GM21786 (cell line): ENCODE measurements at regions not wholly inside any gene's neighbourhood (a gene's known extent, or its start where the extent isn't known, plus 50 kb on each side); places are given as distances from the start of the nearest gene placed in this dataset.
"Not testable (repeated sequence)": the region's sequence is repeated elsewhere in the genome, so short reads cannot be mapped to it uniquely, and the experiment has no call there.

ENCODE experiments used
- ATAC-seq: cut with Tn5 transposase; IDR thresholded peaks from one replicate; pipeline ENCODE4 v1.9.1; 2021; ENCODE audit not compliant: unreplicated experiment

GRCh38 chr14:65153101-65153500 is 50.8 kb upstream of the MAX start:
- ATAC-seq, result no peak

- peak; percentile 76 for ATAC-seq
Measured at GRCh38 chr14:65156568-65157366, 54.5 kb upstream of the MAX start.

- peak; percentile 63 for ATAC-seq
Measured at GRCh38 chr14:65159281-65160062, 57.2 kb upstream of the MAX start.

- no peak for ATAC-seq
Measured at GRCh38 chr14:65160091-65160490, 57.8 kb upstream of the MAX start.

- ATAC-seq, result no peak
Measured at GRCh38 chr14:65162031-65162430, 59.7 kb upstream of the MAX start.

GRCh38 chr14:65164068-65164824 is 61.9 kb upstream of the MAX start:
- no peak for ATAC-seq

- no peak for ATAC-seq
Measured at GRCh38 chr14:65164825-65165135, 62.5 kb upstream of the MAX start.

- no peak for ATAC-seq
Measured at GRCh38 chr14:65167072-65167645, 64.8 kb upstream of the MAX start.

- no peak for ATAC-seq
Measured at GRCh38 chr14:65168840-65169239, 66.5 kb upstream of the MAX start.

- ATAC-seq, result peak; percentile 84
Measured at GRCh38 chr14:65169351-65169750, 67.0 kb upstream of the MAX start.

GRCh38 chr14:65170318-65170717 is 68.0 kb upstream of the MAX start:
- ATAC-seq, result no peak

GRCh38 chr14:65170768-65171507 is 68.6 kb upstream of the MAX start:
- ATAC-seq, result no peak

GRCh38 chr14:65173973-65174693 is 71.8 kb upstream of the MAX start:
- ATAC-seq, result no peak

- no peak for ATAC-seq
Measured at GRCh38 chr14:65174783-65175182, 72.5 kb upstream of the MAX start.

- ATAC-seq, result no peak
Measured at GRCh38 chr14:65177551-65177950, 75.2 kb upstream of the MAX start.

- not testable (repeated sequence) for ATAC-seq
Measured at GRCh38 chr14:65179231-65179630, 76.9 kb upstream of the MAX start.

GRCh38 chr14:65179918-65180724 is 77.8 kb upstream of the MAX start:
- ATAC-seq, result peak; percentile 95

- no peak for ATAC-seq
Measured at GRCh38 chr14:65180725-65181025, 78.4 kb upstream of the MAX start.

GRCh38 chr14:65184032-65184764 is 81.9 kb upstream of the MAX start:
- no peak for ATAC-seq
